ENCODE measurements at regions not wholly inside any gene's neighbourhood (a gene's known extent, or its start where the extent isn't known, plus 50 kb on each side); places are given as distances from the start of the nearest gene placed in this dataset.
A peak's percentile ranks its signal among the peaks of the same experiment; 100 is the strongest.

DNA sequence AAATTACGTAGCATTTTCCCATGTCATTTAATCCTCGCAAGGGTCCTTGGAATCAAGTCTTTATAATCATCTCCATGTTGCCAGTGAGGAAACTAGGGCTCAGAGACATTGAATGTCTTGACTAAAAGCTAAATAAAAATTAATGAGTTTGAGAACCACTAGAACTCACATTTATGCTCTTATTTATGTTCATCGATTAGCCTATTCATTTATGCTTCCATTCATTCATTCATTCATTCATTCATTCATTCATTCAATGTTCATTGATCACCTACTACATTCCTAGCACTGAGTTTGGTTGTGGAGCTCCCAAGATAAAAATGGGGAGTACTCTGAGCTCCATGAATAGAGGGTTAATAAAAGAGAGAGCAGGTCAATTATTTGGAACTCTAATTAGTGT is 59.7 kb downstream of the KCNA1 start:
- no peak for DNase-seq (ENCODE audit: insufficient read length, low spot score)
- FAIRE-seq: no peak

DNA sequence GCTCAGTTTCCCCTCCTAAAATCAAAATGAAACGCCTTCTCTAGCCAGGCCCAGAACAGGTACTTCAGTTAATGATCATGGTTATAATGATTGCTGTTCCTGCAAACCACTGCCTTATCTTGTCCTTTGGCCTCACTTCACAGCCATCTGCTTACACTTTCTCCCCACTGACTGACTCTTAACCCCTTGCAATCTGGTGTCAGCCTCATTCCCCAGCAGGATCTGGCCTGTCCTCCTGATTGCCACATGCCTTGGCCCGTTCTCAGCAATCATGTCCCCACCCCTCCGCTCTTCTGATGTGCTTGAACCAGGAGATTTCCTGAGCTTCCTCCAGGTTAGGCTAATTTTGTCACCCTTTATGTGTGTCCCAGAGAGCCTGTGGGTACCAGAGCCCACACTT is 64.5 kb downstream of the KCNA1 start:
- FAIRE-seq: peak; percentile 46
- no peak for DNase-seq (ENCODE audit: insufficient read length, low spot score)

DNA sequence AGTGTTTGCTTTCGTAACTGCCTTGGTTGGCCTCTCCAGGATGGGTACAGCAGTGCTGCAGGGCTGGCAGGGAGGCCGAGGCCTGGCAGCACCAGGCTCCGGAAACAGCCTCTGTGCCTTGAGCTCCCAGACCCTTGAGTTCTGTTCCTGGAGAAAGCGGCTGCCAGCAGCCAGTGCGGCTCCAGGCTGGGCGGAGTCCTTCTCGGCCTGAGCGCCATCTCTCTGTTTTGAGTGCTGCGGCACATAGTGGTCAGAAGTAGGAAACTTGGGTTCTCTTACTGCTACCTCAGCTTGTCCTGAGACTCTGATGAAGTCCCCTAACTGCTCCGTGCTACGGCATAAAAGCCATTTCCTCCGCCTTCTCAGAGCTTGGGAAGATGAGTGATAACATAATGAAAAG is 65.9 kb downstream of the KCNA1 start:
- FAIRE-seq (no peak), DNase-seq (ENCODE audit: insufficient read length, low spot score) (no peak)

DNA sequence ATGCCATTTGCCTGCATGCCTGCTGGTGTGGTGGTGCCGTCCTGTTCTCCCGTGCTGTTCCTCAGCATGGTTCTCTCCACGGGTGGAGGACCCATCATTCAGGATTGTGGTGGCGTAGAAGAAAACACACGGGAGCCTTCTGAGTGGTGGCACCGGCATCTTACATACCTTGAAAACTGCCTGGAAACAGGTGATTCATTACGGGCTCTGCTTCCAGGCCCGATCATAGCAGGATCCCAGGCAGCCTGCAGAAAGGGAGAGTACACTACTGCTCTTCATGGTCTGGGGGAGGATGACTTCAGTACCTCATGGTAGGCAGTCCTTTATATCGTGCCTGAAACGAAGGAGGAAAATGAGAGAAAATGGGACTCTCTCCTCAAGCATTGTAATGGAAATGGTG is 66.6 kb upstream of the KCNA5 start:
- FAIRE-seq (no peak), DNase-seq (ENCODE audit: insufficient read length, low spot score) (no peak)

DNA sequence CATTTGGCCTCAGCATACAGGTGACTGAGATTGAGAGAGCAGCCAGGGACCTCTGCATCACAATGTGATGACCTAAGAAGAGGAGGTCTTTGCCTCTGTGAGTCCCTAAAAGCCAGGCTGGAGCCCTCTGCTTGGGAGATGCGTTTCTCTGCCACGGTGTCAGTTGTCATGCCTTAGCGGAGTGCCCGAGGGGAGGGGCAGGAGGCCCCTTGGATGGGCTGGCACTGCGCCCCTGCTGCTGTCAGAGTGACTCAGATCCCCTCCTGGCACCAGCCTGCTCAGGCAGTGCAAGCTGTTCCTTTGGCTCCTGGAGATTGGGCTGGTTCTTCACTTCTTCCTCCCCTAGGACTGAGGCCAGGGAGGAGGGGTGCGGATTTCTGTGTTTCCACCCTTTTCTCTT is 64.9 kb upstream of the KCNA5 start:
- FAIRE-seq (no peak), DNase-seq (ENCODE audit: insufficient read length, low spot score) (no peak)

DNA sequence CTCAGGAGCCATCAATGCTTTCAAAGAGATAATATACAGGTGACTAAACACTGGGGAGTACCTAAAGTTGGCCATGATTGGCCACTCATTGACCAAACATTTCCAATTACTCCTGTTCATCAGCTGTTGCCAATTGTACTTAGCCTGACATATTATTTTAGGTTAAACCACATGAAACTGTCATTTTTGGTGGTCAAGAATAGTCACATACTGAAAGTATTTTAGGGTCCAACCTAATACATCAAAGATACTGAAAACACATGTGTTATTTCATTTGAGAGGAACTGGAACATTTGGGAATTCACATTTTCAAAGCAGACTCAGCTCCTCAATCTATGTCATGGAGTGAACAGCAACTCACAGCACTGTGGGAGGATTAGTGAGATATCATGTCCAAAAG is 63.9 kb upstream of the KCNA5 start:
- FAIRE-seq (no peak), DNase-seq (ENCODE audit: insufficient read length, low spot score) (no peak)

DNA sequence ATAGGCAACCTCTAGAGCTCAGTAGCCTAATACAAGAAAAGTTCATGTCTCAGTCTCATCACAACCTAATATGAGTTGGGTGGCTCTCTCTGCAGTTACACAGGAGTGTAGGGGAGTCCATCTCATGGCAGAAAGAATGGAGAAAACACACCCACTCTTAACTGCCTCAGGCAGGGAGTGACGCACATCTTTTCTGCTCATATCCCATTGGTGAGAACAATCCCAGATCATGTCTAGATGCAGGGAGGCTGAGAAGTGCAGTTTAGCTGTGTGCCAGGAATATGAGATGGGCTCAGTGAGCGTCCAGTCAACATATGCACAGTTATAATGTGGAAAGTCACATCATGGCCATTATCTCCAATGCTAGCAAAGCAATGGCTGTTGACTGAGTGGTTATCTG is 59.3 kb upstream of the KCNA5 start:
- FAIRE-seq: no peak
- DNase-seq (ENCODE audit: insufficient read length, low spot score): no peak

DNA sequence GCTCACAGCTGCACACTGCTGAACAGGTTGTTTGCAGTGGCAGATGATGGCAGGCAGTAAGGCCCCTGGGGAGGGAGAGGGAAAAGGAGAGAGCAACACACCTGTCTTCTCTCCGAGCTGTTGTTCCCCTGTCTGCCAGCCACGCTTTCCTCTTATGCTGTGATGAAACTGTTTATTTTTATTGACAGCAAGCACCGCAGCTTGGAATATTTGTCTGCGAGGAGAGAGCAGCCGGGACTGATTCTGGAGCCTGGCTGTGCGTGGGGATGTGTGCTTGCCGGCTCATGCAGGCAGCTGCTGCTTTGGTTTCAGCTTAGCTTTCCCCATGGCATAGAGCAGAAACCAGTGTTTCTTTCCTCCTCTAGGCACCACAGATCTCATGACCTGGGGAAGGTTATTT is 58.7 kb upstream of the KCNA5 start:
- no peak for FAIRE-seq
- no peak for DNase-seq (ENCODE audit: insufficient read length, low spot score)

DNA sequence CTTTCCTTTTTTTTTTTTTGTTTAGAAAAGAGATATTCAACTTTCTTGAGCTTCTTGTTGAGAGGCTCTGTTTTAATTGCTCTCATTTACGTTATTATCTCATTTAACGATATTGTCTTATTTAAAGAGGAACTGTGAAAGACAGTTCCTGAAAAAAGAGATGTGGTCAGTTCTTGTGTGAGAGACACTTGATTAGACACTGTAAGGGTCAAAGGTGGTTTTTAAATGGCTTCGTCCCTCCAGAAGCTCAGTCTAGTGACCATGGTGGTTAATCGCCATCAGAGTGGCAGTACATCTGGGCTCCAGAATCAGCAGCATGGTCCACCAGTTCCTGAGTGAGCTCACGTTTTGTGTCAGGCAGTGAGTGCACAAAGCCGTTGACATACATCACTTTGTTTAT is 57.9 kb upstream of the KCNA5 start:
- FAIRE-seq: no peak
- no peak for DNase-seq (ENCODE audit: insufficient read length, low spot score)

DNA sequence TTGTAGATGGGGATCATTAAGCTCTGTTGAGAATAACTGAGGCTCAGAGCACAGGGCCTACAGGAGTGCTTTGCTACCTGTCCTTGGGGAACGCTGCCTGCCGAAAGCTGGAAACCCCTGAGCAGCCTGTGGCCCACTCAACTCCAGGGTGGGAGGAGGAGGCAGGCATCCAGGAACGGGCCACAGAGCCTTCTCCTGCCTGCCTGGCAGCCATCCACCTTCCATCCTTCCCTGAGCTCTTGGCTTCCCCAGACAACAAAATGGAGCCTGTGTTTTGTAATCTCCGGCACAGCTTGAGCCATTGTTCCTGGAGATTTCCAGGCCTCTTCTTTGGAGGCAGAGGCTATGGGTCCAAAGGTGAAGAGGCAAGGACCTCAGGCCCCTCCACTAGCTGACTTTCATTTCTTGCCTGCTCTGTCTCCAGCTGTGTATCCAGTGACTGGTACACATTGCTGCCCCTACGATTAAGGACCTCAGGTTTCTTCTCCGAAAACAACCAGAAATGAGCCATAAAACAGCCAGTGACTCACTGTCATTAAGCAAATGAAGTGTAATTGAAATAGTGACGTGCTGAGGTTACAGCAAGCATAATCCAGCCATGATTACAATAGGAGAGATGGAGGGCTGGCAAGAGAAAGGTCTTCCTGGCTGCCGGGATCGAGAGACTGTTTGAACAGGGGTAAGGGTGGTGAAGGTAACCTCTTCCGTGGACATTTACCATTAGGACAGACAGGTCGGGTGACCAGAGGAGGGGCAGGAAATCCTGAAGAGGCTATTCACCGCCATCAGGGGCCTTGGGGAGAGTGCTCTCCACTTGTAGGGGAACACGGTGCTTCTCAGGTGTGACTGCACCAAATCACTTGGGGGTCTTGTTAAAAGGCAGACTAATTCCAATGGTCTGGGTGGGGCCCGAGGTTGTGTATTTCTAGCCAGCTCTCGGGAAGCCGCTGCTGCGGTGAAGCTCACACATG is 56.3 kb upstream of the KCNA5 start:
- DNase-seq (ENCODE audit: insufficient read length, low spot score) (no peak), FAIRE-seq (no peak)

DNA sequence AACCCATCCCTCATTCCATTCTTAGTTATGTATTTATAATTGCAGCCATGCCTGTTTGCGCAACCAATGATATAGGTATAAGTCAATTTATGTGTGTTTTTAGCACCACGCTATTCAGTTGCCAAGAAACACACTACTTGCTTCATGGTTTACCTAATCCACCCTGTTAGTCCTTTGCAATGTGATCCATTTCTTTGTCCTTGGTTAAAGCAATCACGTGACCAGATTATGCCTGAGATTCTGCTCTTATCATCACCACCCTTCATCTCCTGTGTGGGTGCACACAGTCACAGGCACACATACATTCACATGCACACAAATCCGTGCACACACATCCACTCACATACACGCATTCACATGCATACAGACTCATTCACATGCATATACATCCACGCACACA is 52.3 kb upstream of the KCNA5 start:
- no peak for DNase-seq (ENCODE audit: insufficient read length, low spot score)
- FAIRE-seq: peak; percentile 91

DNA sequence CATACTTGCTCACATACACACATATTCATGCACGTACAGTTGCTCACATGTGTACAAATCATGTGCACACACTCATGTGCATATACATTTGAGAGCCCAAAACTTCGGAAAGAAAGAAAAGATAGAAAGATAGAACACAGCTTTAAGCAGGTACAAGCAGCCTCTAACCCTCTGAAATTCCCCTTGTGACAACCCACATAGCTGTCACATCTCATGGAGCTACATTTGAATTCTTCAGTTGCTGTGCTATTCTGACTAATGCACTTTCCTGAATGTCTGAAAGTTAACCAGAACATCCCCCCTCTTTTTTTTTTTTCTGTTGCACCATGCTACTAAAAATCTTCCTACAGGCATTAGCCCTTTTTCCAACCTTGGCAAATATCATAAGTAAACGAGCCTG is 51.9 kb upstream of the KCNA5 start:
- FAIRE-seq (no peak), DNase-seq (ENCODE audit: insufficient read length, low spot score) (no peak)

DNA sequence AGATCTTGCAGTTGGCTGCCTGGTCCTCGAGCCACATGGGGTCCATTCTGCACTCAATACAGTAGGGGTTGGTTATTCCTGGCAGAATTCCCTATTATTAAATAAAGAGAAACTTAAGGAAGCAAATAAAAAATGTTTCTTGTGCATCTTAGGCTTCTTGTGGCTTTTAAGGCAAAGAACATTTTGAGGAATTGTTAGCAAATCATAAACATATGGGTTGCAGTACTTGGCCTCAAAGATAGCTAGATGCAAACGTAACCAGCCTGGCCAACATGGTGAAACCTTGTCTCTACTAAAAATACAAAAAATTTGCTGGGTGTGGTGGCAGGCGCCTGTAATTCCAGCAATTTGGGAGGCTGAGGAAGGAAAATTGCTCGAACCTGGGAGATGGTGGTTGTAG is 50.8 kb upstream of the KCNA5 start:
- DNase-seq (ENCODE audit: insufficient read length, low spot score) (no peak), FAIRE-seq (no peak)
